Right renal pelvis (tissue), 4 donors: ENCODE measurements at regions not wholly inside any gene's neighbourhood (a gene's known extent, or its start where the extent isn't known, plus 50 kb on each side); places are given as distances from the start of the nearest gene placed in this dataset.
A peak's percentile ranks its signal among the peaks of the same experiment; 100 is the strongest.
"Not testable (repeated sequence)": the region's sequence is repeated elsewhere in the genome, so short reads cannot be mapped to it uniquely, and the experiment has no call there.

ENCODE experiments used
- DNase-seq, 4 donors: peaks; one replicate each; pipeline ENCODE4 v3.0.0-alpha.2; 2013; ENCODE audit warnings: low read depth in 4 of 4, low spot score in 3 of 4, missing footprints in 1 of 4

DNA sequence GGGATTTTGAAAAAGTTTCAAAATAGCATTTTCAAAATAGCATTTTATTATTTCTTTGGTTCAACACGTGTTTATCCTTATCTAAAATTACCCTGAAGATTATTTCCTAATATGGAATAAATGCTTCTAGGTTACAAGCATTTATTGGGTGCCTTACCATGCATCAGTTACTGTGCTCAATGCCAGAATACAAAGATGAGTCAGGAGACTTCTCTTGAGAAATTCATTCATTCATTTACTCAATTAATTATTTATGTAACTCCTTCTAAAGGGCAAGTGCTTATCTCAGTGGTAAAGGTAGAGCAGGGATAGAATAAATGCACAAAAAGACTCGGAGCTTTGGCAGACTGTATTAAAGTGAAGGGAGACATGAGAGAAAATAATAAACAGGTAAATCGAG is 150.1 kb upstream of the PDE7B start:
- no peak for DNase-seq

DNA sequence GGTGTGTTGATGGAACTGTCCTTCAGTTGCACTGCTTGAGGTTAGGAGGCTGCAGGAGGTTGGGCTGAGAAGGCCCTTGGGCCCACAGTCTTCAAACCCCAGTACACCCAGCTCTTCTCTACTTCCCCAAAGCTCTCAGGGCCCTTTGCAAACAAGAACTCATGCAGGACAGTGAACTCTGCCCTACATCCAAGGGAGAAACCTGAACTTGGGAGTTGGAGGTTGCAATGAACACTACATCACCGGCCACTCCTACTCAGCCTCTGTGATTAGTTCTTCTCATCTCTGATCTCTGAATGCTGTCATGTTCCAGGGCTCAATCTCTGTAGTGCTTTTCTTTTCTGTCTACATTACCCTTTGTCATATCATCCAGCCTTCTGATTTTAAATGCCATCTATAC is 148.5 kb upstream of the PDE7B start:
- DNase-seq = no peak

DNA sequence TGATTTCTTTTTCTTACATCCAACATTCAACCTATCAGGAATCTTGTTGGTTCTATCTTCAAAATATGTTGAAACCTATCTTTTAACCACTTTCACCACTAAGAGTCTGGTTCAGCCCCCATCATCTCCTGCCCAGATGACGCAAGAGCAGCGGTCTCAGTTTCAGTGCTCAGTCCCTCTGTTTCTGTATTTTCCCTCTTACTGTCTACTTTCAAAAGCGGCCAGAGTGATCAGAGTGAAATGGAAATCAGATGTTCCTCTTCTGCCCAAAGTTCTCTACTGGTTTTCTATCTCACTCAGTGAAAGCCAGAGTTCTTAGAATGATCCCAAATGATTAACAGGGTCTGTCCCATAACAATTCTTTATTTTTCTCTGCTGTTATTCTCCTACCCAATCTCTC is 147.9 kb upstream of the PDE7B start:
- no peak for DNase-seq

DNA sequence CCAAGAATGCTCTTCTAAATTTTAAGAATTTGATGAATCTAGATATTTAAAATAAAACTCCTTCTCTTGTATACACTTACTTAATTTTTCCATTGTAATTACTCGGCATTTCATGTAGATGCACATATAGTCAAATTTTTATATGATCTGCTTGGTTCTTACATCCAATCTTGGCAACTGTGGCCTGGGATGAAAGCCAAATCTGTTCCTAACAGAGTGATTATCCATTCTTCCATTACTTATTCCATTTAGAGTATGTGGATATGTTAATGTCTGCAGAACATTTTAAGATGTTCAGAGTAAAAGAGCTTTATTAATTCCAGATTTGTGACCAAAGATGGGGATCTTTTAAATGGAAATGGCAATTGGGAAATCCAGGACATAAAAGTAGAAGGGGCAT is 144.1 kb upstream of the PDE7B start:
- DNase-seq = no peak

DNA sequence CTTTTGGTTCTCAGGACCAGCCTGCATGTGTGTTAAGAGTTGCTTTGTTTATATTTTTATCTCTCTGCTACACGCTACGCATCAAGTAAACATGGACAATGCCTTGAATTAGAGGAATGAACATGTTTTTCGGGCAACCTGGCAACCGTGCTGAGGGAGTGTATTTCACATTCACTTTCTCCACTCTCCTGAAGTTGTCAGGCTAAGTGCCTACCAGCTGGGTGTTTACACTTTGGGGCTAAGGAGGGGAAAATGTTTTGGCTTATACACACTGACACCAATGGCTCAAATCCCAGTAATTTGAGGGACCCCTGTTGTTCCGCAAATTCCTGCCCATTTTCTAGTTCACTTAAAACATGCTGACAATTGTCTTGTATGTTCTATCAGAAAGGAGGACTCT is 141.5 kb upstream of the PDE7B start:
- DNase-seq = no peak

DNA sequence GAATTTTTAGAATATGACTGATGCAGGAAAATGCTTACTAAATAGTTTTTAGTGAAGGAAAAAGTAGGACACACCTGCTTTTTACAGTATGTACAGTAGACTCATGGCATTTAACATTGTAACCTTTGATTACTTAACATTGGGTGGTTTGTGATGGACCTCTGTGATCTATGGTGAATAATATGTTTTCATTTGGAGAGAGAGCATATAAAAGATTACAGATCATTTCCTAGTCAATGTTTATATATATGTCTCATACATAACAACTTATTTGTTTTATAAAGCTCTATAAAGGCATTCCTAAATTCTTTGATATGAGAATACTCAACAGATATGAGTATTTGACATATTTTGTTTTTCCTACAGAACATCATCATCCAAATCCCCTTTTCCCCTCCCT is 129.3 kb upstream of the PDE7B start:
- no peak for DNase-seq

DNA sequence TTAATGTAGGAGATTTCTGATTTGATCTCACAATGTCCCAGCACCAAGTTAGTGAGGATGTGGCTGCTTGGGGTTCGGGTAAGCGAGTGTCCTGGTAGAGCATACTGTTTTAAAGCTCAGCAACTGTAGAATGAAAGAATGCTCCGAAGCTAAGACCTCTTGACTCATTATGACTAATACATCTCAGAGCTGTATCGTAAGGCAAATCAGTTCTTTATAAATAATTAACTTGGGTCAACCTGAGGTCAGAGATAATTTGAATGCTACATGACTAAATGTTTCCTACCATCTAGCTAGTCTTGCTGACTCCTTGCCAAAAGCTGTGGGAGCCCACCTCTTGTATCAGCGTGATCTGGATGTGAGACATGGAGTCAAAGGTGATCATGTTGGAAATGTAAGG is 128.8 kb upstream of the PDE7B start:
- peak in 1 of 4 donors; percentile 6 for DNase-seq

DNA sequence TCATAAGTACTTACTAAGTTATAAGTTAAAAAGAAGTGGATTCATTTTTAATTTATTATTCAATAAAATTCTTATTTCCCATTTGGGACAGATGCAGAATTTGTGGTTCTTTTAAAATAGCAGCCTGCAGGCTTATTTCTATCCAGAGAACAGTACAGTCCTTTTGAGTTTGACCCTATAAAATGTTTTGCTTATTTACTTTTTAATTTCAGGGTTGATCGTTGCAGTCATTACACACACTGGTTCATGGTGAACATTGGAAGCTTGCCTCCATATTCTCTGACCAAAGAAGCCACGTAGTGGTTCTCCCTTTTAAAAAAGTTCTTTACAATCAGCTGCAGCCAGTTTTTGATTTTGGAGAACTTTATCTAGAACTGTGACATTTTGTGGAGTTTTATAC is 122.9 kb upstream of the PDE7B start:
- DNase-seq = no peak

DNA sequence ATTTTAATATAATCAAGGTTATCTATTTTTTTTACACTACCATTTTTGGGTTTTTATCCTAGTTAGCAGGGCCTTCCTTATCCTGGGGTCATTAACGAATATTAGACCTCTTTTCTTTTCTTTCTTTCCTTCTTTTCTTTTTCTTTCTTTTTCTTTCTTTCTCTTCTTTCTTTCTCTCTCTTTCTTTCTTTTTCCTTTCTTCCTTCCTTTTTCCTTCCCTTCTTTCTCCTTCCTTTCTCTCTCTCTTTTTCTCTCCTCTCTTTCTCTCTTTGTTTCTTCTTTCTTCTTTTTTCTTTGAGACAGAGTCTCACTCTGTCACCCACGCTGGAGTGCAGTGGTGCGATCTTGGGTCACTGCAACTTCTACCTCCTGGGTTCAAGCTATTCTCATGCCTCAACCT is 120.4 kb upstream of the PDE7B start:
- DNase-seq = no peak

DNA sequence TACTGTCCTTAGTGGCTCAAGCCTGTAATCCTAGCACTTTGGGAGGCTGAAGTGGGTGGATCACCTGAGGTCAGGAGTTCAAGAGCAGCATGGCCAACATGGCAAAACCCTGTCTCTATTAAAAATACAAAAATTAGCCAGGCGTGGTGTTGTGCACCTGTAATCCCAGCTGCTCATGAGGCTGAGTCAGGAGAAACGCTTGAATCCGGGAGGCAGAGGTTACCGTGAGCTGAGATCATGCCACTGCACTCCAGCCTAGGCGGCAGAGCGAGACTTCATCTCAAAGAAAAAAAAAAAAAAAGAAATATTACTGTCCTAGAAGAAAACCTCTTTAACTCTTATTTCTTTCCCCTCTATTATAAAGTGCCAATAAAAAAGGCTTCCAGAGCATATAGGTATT is 115.2 kb upstream of the PDE7B start:
- DNase-seq = not testable (repeated sequence)

DNA sequence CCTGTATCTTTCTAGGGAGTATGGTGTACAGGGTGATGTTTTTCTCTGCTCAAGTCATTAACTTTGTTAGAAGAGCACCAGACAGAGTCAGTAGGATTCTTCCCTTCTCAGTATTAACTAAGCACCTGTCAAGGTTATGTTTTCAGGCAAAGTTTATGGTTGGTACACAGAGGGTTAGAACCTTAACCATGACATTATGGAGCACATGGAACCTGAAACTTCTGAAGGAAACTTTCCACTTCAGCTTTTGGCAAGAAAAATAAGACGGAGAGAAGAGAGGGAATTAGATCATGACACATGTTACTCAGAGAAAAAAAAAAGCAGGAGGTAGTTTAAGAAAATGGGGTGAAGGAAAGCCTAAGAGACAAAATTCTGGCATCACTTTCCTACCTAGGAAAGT is 112.9 kb upstream of the PDE7B start:
- peak in 2 of 4 donors; percentile 16 to 41 for DNase-seq

DNA sequence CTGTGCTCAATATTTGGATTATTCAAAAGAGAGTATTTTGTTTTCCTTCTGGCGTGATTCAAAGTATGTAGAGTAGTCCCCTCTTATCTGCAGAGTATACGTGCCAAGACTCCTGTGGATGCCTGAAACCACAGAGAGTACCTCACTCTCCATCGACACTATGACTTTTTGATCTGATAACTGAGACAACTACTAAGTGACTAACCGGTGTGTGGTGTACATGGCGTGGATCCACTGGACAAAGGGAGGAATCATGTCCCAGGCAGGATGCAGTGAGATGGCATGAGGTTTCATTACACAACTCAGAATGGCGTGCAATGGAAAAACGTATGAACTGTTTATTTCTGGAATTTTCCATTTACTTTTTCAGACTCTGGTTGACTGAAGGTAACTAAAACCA is 112.2 kb upstream of the PDE7B start:
- no peak for DNase-seq

DNA sequence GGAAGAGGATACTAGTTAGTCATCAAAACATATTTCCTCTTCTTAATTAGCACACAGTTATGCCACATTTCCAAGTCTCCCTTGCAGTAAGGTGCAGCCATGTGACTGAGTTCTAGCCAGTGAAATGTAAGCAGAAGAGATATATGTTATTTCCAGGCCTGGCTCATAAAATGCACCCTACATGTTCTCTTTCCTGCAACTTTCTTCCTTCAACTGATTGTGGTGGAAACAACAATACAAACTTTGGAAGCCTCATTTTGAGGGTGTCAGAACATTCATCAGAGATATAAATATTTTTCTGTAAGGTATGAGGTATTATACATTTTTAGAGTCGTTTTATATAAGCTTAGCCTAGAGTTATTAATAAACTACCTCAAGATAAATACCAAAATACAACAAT is 110.9 kb upstream of the PDE7B start:
- DNase-seq = no peak

DNA sequence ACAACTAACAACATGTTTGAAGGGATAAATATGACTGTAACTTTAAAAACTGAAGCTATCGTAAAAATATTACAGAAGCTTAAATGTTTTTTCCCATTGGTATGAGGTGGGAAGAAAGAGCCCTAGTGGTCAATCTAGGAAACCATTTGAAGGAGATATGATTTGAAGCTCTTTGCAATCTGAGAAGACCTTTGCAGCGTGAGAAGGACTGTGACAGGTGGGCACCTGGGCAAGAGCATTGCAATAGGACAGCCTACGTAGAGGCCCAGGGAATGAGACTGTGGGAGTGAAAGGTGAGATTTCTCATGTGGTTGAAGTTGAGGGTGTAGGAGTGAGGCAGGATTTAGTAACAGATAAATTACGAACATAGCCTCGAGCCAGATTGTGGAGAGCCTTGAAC is 108.0 kb upstream of the PDE7B start:
- no peak for DNase-seq

DNA sequence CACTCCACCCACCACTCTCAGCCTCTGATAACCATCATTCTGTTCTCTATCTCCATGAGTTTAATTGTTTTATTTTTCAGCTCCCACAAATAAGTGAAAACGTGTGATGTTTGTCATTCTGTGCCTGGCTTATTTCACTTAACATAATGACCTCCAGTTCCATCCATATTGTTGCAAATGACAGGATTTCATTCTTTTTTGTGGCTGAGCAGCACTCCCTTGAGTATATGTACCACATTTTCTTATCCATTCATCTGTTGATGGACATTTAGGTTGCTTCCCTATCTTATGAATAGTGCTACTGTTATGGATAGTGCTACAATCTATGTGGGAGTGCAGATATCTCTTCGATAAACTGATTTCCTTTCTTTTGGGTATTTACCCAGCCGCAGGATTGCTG is 103.3 kb upstream of the PDE7B start:
- no peak for DNase-seq

DNA sequence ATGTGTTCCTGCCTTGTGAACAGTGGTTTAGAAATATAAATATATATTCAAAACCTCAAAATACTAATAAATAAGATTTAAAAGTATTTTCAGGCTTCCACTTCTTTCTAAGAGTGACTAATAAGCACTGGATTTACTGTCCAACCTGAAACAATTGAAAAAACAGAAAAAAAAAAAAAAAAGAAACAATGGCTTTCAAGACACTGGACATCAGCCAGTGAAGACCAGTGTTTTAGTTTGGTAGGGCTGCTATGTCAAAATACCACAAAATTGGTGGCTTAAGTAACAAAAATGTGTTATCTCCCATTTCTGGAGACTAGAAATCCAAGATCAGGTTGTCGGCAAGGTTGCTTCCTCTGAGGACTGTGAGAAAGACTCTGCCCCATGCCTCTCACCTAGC is 101.4 kb upstream of the PDE7B start:
- no peak for DNase-seq

DNA sequence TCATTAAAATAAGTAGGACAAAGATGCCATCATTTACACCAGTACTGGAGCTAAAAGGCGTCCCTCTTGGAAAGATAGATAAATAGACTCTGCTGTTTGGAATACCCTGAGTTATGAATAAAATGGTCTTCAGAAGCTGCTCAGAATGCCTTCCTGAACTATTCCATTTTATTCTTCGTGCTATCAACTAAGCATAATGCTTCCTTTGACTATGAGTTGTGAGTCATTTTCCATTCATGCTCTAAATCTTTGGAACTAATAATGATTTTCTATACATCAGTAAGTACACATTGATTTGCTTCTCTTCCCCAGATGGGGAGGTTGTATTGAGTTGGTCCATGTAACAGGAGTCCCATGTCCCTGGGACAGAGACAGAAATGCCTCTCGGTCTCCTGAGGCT is 98.3 kb upstream of the PDE7B start:
- no peak for DNase-seq

DNA sequence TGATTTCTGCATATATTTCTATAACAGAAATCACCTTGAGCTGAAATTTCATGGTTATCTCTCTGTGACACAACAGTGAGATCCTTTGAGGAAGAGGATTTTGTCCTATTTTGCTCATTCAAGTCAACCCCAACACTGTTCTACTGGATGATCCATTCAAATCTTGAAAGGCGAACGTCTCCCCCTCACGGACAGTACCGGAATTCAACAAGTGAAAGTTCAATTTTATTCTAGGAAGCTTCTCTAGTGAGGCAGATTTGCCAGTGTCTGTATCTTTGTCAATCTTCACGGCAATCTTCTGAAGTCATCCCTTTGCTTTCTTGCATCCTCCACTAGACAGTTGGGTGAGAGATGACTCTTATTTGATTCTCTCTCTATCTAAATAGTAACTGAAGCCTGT is 91.7 kb upstream of the PDE7B start:
- DNase-seq = no peak

DNA sequence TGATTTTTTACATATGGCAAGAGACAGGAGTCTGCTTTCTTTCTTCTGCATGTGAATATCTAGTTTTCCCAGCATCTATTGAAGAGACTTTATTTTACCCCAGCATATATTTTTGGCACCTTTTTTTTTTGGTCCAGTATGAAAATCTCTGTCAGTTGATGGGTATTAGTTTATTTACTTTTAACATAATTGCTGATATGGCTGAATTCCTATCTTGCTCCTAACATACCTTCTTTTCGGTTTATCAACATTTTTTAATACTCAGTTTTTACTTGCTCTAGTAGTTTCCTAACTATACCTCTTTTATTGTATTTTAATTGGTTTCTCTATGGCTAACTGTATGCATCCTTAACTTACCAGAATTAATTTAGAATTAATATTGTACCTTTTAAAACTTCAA is 77.5 kb upstream of the PDE7B start:
- DNase-seq = no peak

DNA sequence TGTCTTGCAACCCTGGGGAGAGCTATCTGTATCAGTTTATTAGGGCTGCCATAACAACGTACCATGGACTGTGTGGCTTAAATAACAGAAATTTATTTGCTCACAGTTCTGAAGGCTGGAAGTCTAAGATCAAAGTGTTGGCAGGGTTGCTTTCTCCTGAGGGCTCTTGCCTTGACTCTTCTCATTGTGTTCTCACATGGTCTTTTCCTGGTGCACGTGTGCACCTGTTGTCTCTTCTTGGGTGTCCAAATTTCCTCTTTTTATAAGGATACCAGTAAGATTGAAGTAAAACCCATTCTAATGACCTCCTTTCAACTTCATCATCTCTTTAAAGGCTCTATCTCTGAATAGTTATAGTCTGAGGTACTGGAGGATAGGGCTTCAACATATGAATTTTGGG is 72.3 kb upstream of the PDE7B start:
- DNase-seq = no peak

DNA sequence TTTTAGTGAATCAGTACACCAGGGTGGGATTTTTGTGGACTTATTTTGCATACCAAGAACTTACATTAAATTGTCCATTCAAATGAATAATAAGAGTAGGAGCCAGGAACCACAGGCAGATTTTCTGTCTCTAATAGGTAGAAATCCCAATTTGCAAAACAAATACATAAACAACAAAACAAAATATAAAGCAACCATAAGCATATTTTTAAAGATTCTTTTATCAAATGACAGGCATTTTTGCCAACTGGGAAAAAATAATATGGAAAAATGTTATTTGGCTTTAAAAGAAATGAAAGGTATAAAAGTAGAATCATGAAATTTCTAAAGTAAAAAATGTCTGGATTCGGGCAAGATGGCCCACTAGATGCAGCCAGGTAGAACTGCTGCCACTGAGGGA is 71.2 kb upstream of the PDE7B start:
- no peak for DNase-seq

DNA sequence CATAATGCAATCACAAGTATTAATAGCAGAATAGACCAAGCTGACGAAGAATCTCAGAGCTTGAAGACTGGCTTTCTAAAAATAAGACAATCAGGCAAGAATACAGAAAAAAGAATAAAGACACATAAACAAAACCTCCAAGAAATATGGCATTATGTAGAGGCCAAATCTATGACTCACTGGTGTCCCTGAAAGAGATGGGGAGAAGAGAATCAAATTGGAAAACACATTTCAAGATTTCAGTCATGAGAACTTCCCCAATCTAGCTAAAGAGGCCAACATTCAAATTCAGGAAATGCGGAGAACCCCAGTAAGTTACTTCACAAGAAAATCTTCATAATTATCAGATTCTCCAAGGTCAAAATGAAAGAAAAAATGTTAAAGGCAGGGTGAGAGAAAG is 69.0 kb upstream of the PDE7B start:
- no peak for DNase-seq

DNA sequence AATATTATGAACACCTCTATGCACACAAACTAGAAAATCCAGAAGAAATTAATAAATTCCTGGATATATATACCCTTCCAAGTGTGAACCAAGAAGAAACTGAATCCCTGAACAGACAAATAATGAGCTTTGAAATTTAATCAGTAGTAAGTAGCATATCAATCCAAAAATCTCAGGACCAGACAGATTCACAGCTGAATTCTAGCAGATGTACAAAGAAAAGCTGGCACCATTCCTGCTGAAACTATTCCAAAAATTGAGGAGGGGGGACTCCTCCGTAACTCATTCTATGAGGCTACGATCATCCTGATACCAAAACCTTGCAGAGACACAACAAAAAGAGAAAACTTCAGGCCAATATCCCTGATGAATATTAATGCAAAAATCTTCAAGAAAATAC is 67.0 kb upstream of the PDE7B start:
- DNase-seq = no peak
